HG03558 (cell line): ENCODE measurements at regions not wholly inside any gene's neighbourhood (a gene's known extent, or its start where the extent isn't known, plus 50 kb on each side); places are given as distances from the start of the nearest gene placed in this dataset.

Source experiments
- ATAC-seq: cut with Tn5 transposase; IDR thresholded peaks from one replicate; pipeline ENCODE4 v1.9.1; 2021; ENCODE audit warnings: moderate number of reproducible peaks; ENCODE audit not compliant: unreplicated experiment; ENCODE audit errors: extremely low read depth

DNA sequence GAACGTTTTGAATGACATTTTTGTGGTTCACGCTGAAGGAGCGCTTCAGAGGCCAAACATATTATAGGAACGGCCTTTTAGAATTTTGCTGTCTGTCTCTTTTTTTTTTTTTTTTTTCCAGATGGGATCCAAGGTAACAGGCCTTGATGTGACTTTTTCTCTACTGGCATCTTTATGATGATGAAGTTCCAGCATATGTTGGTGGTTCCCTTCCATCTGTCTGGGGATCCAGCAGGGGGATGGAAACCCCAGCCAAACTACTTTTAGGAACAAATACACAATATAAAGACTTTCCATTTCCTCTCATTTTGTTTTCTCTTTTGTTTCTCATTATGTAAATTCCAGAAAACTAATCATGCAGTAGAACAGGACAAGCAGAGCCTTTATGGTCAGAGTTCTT, 239.3 kb upstream of the PRICKLE1 start:
- no peak for ATAC-seq

DNA sequence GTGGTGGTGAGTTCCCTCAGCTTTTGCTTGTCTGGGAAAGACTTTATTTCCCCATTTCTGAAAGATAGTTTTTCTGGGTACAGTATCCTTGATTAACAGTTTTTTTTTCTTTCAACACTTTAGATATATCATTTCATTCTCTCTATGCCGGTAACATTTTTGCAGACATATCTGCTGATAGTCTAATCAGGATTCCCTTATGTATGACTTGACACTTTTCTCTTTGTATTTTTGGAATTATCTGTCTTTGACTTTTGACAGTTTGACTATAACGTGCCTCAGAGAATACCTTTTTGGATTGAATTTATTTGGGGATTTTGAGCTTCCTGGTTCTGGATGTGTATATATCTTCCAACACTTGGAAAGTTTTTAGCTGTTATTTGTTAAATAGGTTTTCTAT, 234.8 kb upstream of the PRICKLE1 start:
- no peak for ATAC-seq

DNA sequence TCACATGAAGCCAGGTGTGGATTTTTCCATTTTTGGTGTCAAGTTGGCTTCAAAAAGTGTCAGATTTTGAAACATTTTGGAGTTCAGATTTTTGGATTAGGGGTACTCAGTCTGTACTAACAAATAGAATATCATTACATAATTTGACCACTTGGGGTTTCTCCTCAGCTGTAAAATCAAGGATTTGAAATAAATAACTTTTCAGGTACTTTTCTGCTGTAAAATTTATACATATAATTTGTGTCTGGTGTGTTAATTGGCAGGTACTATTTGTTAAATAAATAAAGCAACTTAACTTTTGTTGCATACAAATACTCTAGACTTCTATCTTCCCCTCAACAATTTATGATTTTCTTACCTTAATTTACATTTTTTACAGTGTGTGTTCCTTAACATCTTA, 234.1 kb upstream of the PRICKLE1 start:
- no peak for ATAC-seq

DNA sequence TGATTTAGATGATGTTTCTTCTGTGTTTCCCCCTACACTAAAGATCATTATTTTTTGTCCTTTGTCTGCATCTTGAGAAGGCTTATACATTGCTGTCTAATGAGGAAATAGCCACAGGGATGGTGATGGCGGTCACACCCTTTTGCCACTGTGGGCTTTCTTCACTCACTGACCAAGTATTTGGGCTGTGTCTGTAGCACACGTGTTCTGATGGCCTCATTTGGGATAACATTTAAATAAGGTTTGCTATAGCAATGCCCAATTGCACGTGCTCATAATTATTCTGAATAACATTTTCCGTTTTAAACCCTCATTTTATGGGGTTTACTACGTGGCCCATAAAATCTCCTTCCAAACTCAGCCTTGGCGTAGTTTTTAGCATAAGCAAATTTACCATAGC, 230.3 kb upstream of the PRICKLE1 start:
- ATAC-seq, result no peak

DNA sequence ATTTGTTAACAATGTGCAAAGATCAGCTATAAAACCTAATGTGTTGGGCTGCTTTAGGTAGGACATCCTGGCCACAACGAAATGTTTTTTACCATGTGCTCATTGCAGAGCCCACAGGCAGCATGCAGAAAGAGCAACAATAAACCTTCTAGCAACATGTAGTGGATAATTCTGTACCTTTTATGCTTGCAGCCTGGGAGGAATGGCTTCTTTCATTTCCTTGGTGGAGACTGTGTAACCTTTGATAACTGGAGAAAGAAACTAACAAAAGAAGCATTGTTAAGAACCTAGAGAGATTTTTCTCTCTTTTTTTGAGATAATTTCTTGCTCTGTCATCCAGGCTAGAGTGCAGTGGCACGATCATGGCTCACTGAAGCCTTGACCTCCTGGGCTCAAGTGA, 225.5 kb upstream of the PRICKLE1 start:
- ATAC-seq, result no peak

DNA sequence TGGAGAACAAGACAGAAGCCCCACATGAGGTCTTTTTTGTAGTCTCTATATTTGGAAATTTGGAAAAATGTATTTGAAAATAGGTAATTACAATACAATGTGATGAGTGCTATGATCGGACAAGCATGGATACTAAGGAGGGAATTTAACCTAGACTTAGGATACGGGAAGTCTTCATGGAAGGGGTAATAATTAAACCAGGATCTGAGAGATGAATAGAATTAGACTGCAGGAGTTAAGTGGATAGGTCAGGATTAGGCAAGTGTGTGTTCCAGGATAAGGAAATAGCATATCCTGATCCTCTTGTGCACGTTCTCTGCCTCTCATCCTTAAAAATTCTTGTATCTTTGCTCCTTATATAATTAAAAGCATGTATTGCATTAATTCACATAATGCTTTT, 223.3 kb upstream of the PRICKLE1 start:
- ATAC-seq, result no peak

DNA sequence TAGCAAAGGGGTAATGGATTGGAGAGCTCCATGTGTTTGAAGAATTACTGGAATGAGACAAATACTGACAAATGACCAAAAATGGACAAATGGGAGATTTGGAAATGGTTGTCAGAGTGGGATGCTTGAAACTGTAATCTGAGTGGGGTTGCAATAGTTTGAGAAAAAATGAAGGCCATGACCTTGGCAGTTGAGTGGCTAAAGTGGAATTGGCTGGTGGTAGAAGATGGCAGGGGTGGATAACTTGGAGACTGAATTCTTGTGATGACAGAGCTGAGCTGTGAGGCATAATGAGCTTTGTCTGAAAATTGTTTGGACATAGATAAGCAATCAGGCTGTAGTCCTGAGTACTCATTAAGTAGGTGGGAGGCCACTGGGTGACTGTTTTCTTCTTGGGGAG, 222.5 kb upstream of the PRICKLE1 start:
- ATAC-seq, result no peak

DNA sequence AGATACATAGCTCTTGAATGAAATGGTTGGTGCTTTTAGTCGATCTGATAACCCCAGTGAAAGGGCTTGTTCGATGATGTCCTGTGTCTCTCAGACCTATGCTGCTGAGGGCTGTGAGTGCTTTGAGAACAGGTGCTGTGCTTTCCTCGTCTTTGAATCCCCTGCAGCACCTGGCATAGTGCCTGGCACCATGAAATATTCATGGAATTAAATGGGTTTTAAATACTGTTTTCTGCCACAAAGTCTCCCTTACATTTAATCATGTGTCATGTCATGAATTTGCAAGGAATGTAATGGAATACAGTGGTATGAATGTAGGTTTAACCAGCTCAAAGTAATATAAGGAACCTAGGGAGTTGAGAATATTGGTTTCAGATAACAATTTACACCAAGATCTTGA, 220.5 kb upstream of the PRICKLE1 start:
- no peak for ATAC-seq

DNA sequence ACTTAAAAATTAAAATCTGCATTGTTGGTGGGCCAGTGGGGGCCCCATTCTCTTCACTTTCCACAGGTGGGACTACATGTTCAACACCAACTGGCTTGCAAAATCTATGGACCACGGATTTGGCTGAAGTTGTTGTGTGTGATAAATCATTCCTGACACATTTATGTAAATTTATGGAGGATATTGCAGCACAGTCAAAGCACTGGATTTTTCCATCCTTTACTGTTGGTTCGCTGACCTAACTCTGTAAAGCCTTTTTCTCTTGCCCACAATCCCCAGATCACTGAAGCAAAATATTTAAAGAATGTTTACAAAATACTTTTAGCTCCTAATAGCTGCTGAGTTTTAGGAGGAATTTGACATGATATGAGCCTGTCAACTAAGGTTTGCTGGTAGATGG, 219.7 kb upstream of the PRICKLE1 start:
- no peak for ATAC-seq

DNA sequence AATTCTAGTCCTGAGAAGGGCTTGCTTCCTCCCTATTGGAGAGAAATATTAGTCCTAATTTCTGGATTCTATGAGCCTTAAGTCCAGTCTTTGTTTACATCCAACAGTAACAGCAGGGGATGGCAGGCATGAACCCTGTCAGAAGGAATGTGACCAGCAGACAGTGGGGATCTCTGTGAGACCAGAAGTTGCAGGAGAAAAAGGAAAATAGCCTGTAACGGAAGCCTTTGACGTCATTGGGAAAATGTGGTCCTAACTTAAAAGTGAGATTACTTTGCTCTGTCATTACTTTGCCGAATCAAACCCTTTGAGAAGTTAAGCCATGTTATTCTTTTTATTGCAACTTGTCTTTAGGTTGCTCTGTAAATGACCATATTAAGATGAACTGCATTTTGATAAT, 218.2 kb upstream of the PRICKLE1 start:
- ATAC-seq, result no peak

DNA sequence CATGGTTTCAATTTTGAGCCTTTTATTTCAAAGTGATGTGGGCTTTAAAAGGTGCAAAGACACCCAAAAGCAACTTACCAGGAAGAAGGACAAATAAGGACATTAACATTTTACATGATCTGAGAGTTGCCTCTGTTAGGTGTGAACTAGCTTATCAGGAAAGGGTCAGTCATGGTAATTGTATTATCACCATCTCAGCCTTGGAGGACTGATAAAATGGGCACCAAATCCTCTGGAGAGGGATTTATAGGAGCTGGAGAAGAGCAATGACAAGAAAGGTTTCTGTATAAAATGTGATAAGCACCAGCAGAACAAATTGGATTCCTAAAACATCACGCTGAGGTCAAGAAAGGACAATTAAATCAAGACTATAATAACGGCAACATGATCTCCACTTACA, 217.7 kb upstream of the PRICKLE1 start:
- ATAC-seq, result no peak

DNA sequence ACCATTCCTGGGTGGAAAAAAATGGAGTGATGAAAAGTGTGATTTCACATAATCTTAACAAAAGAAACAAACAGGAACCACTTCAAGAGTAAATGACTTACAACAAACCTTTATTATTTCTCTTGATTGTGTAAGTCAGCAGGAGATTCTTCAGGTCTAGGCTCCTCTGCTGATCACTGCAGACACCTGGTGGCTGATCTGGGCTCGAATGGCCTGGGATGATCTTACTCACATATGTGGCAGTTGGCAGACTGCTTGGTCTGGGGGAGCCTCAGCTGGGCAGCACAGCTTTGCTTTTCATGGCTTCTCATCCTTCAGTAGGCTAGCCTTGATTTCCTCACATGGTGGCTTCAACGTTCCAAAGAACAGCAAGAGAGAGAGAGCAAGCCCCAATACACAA, 215.4 kb upstream of the PRICKLE1 start:
- no peak for ATAC-seq

DNA sequence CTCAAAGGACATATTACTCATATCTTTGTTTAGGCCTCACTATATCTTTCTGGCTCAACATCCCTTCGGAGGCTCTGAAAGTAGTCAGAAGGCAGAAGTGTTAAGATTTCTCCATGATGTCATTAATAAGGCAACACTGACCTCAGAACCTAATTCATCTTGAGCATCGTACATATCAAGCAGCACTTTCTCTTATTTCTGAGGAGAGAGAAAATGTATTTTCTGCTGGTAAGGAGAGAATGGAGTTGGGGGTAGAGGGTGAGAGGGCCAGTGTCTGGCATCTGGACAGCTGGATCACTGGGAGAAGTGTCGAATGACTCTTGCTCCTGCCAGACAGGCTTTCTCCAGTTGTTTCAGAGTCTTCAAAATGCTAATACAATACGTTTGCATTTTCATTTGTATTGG, 213.2 kb upstream of the PRICKLE1 start:
- ATAC-seq, result no peak

DNA sequence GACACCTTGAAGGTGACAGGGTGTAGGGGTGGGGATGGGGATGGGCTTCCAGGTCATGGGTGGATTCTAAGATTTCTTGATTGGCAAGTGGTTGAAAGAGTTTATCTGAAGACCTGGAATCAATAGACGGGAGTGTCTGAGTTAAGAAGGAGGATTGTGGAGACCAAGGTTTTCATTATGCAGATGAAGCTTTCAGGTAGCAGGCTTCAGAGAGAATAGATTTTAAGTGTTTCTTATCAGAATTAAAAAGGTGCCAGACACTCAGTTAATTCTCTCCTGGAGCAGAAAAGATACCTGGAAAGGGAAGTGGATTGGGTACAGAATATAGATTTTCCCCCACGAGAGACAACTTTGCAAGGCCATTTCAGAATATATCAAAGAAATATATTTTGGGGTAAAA, 211.7 kb upstream of the PRICKLE1 start:
- ATAC-seq, result no peak

DNA sequence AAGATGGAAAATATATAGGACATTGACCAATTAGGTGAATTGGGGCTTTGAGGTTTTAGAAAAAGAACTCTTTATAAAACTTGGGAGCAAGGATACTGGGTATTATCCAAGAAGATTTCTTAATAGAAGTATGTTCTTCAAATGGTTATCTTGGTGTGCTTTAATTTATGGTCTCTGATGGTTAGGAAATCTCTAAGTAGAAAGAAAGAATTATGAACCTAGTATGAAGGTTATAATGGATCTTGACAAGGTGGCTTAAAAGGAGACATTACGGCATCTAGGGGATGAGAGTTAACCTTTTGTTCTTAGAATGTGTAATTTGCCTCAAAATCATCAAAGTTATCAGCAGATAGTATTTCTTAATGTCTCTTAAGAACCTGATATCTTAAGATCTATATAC, 210.4 kb upstream of the PRICKLE1 start:
- no peak for ATAC-seq

DNA sequence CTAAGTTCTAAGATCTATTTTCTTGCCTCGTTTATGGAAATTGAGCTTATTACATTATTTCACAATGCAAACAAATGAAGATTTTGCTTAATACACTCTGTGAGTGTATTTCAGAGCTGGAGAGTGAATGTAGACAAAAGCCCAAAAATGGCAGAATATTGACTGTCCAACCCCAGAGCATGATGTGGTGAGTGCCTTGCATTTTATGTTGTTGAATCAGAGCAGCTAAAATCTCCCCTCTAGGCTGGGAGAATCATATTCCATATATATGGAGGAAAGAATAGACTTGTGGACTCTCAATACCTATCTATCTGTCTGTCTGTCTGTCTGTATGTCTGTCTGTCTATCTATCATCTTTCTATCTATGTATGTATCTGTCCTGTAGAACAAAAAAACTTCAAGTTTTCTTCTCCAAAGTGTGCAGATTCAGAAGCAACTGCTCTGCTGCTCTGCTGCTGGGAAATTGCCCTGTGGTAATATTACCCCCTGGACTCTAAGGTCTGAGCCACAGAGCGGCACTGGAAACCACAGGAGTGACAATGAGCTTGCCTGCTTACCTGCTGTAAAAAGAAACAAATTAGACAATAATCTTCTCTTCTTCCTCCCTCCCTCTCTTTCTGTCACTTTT, 209.4 kb upstream of the PRICKLE1 start:
- no peak for ATAC-seq

DNA sequence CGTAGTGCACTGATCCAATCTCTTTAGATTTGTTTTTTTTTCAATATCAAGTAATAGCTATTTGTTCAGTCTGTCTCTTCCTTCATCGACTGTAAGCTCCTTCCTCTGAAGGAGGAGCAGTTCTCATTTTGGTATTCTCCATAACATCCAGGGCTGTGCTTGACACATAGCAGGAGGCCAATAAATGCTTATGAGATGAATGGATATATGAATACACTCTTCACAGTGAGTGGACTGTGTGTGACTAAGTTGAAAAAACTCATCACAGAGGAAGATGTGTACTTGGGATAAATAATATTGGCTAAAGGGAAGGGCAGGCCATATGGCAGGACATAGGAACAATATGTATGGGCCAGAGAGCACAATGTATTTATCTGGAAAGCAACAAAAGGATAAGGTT, 205.3 kb upstream of the PRICKLE1 start:
- no peak for ATAC-seq

DNA sequence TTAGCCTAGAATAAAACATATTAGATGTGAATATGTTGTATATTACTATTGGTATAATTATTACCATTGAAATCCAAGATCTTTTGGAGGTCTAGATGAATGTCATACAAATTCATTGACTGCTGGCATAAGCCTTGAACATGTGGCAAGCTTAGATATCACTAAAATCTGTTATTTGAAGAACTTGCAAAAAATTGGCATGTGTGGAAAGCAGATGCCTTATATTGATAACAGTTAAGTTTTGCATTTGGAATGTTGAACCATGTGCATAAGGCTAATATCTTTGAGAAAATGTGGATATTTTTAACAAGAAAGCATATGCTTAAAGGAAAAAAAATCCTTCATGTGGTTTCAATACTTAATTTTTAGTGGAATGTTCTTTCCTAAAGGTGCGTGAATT, 203.6 kb upstream of the PRICKLE1 start:
- ATAC-seq, result no peak

DNA sequence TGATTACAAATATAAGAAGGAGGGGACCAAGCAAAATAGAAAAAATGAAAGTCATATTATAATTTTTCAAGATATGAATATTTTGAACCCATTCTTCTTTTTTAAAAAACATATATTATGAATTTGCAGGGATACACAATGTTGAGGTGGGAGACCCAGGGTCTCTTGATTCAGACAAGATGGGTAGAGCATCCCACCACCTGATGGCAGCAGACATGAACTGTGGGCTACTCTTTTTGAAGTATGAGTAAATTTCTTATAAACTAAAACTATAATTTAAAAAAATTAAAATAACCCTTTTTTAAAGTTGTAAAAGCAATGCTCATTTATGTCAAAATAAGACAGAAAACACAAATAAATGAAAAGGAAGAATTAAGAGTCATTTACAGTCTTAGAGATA, 202.7 kb upstream of the PRICKLE1 start:
- no peak for ATAC-seq

DNA sequence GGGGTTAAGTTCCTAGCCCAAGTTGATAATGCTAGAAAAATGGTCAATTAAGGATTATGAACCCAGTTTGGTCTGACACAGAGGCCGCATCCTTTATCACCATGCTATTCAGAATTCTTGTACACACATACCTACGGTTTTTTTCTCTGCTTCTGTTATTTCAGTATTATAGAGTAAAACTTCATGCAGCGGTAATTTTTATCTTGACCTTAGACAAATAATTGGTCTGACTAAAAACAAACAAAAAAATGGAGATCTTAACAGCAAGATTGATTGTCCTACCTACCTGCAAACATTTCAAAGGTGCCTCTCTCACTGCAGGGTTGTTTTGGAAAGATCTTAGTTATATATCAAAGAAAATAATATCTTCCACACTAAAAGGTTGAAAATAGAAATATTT, 201.9 kb upstream of the PRICKLE1 start:
- no peak for ATAC-seq

DNA sequence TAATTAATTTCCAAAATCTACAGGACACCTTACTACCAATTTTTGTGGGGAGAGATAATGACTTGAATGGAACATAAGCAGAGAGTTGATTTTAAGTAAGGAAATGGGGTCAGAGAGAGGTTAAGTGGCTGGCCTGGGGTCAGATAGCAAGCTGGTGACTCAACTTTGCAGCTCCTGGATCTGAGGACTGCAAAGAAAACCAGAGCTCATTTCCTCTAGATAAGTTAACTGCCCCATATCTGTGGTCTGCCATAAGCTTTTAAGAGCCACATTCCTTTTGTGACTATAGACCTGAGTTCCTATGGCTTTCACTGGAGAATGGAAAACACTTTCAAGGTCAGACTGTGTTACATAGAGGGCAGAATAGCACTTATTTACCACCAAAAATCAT, 201.2 kb upstream of the PRICKLE1 start:
- ATAC-seq, result no peak

DNA sequence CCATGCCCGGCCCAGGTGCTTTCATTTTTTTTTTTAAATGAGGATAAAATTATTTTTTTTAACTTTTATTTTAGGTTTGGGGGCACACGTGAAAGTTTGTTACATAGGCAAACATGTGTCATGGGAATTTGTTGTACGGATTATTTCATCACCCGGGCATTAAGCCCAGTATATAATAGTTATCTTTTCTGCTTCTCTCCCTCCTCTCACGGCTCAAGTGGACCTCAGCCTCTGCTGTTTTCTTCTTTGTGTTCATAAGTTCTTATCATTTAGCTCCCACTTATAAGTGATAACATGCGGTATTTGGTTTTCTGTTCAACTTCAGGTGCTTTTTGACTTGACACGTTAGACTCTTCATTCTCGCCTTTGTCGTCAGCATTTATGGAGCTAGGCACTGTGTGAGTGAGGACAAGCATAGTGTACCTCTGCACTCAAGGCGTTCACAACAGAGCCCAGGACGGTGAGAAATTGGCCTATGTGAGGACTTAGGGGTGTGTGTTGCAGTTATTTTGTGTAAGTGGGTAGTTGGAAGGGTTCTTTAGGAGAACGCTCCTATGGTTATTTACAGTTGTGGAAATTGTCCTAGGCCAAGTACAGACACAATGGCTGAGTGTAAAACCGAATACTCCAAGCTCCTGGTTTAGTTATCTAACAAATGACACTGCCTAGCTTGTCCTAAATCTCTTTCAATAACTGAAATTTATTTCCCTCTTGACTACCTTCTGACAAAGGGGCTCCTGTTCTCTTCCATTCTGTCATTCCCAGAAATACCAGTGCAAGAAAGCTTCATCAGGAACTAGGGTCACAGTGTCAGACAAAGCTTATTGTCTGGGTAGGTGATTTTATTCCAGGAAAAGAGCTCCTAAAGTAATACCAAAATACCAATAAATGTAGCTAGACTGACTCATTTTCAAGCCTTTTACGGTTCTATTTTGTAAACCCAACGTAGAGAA, 200.5 kb upstream of the PRICKLE1 start:
- ATAC-seq, result no peak
